ENCODE measurements at regions not wholly inside any gene's neighbourhood (a gene's known extent, or its start where the extent isn't known, plus 50 kb on each side); places are given as distances from the start of the nearest gene placed in this dataset.

DNA sequence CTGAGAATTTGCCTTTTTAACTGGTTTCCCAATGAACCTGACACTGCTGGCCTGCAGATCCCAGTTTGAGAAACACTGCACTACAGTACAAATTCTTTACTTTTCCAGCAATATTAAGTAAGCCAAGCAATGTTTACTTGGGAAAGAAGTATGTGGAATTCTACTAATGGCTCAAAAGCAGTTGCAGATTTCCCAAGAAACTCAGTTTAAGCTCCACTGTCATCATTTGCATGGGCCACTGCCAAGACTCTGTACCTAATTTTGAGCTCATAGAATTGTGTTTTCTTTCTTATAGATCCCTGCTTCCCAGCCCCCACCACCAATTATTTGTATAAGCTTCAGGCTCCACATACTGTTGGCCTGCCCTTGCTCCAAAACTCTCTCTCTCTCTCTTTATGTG, 676.1 kb downstream of the RNF144A start:
- TF ChIP-seq EZH2 (IDR thresholded peaks at IDR 0.05; ENCODE audit: borderline replicate concordance, low read depth, low read length, poor library complexity, severe bottlenecking) = no peak
- TF ChIP-seq CTCF (conservative IDR thresholded peaks at IDR 0.05; ENCODE audit: low read depth, low read length) = no peak
- Histone ChIP-seq H3K27ac (ENCODE audit: low read depth, low read length, poor library complexity, severe bottlenecking) (no peak overlapping the region), H3K36me3 (ENCODE audit: insufficient read depth, low read length, poor library complexity, severe bottlenecking) (no peaks in the 10 kb centered on the region), H3K27me3 (replicated peaks; ENCODE audit: insufficient read depth, low read depth, low read length, poor library complexity) (no peaks in the 10 kb centered on the region), H3K4me3 (ENCODE audit: low read depth, low read length, poor library complexity, severe bottlenecking) (no peak overlapping the region), H3K9me3 (ENCODE audit: low read depth, low read length, poor library complexity, severe bottlenecking) (no peaks in the 10 kb centered on the region), H3K4me1 (ENCODE audit: insufficient read depth, low read length, poor library complexity, severe bottlenecking) (no peaks in the 10 kb centered on the region)
- BruUV-seq (replicated peaks) = no TSS peak
- ChIA-PET POLR2A (ENCODE audit: low non-redundant PET) (no interaction called here), CTCF (no interaction called here)
- DNase-seq (ENCODE audit: low spot score) = peak; percentile 10
- intact Hi-C loops (cut with micrococcal nuclease; ENCODE audit: unreplicated experiment) = no loop called here

- CTCF ChIA-PET = no interaction called here
- H3K4me1 ChIP-seq (ENCODE audit: insufficient read depth, low read length, poor library complexity, severe bottlenecking) = no peaks in the 10 kb centered on the region
- no peak for TF ChIP-seq CTCF (conservative IDR thresholded peaks at IDR 0.05; ENCODE audit: low read depth, low read length)
- TF ChIP-seq EZH2 (IDR thresholded peaks at IDR 0.05; ENCODE audit: borderline replicate concordance, low read depth, low read length, poor library complexity, severe bottlenecking) = no peak
- no TSS peak for BruUV-seq (replicated peaks)
- no peak for DNase-seq (ENCODE audit: low spot score)
- intact Hi-C loops (cut with micrococcal nuclease; ENCODE audit: unreplicated experiment) = no loop called here
- POLR2A ChIA-PET (ENCODE audit: low non-redundant PET) = no interaction called here
- H3K36me3 ChIP-seq (ENCODE audit: insufficient read depth, low read length, poor library complexity, severe bottlenecking) = no peaks in the 10 kb centered on the region
- H3K27me3 ChIP-seq (replicated peaks; ENCODE audit: insufficient read depth, low read depth, low read length, poor library complexity) = no peaks in the 10 kb centered on the region
- H3K4me3 ChIP-seq (ENCODE audit: low read depth, low read length, poor library complexity, severe bottlenecking) = no peak overlapping the region
- no peak overlapping the region for H3K27ac ChIP-seq (ENCODE audit: low read depth, low read length, poor library complexity, severe bottlenecking)
- no peaks in the 10 kb centered on the region for H3K9me3 ChIP-seq (ENCODE audit: low read depth, low read length, poor library complexity, severe bottlenecking)
Observed at GRCh38 chr2:7594211-7594610, 677.0 kb downstream of the RNF144A start.

- POLR2A ChIA-PET (ENCODE audit: low non-redundant PET) = interaction anchor here (0.6 kb wide), 1 partner anchor 795 kb away, joined by 4 read pairs; no protein-coding TSS in a partner anchor
- no peak overlapping the region for H3K27ac ChIP-seq (ENCODE audit: low read depth, low read length, poor library complexity, severe bottlenecking)
- intact Hi-C loops (cut with micrococcal nuclease; ENCODE audit: unreplicated experiment) = no loop called here
- H3K4me1 ChIP-seq (ENCODE audit: insufficient read depth, low read length, poor library complexity, severe bottlenecking) = no peaks in the 10 kb centered on the region
- no peaks in the 10 kb centered on the region for H3K9me3 ChIP-seq (ENCODE audit: low read depth, low read length, poor library complexity, severe bottlenecking)
- TF ChIP-seq CTCF (conservative IDR thresholded peaks at IDR 0.05; ENCODE audit: low read depth, low read length) (no peak), EZH2 (IDR thresholded peaks at IDR 0.05; ENCODE audit: borderline replicate concordance, low read depth, low read length, poor library complexity, severe bottlenecking) (no peak)
- H3K27me3 ChIP-seq (replicated peaks; ENCODE audit: insufficient read depth, low read depth, low read length, poor library complexity) = no peaks in the 10 kb centered on the region
- peak; percentile 36 for DNase-seq (ENCODE audit: low spot score)
- BruUV-seq (replicated peaks) = no TSS peak
- no peaks in the 10 kb centered on the region for H3K36me3 ChIP-seq (ENCODE audit: insufficient read depth, low read length, poor library complexity, severe bottlenecking)
- no peak overlapping the region for H3K4me3 ChIP-seq (ENCODE audit: low read depth, low read length, poor library complexity, severe bottlenecking)
- CTCF ChIA-PET = no interaction called here
Observed at GRCh38 chr2:7595206-7595605, 678.0 kb downstream of the RNF144A start.
